ENCODE measurements at regions not wholly inside any gene's neighbourhood (a gene's known extent, or its start where the extent isn't known, plus 50 kb on each side); places are given as distances from the start of the nearest gene placed in this dataset.

GRCh38 chr2:144083211-144083610 lies 436.7 kb downstream of the ZEB2 start:
- peak; percentile 84 for DNase-seq (ENCODE audit: low read depth)

GRCh38 chr2:144082777-144083176 lies 437.1 kb downstream of the ZEB2 start:
- no peak for DNase-seq (ENCODE audit: low read depth)

GRCh38 chr2:144082327-144082726 lies 437.6 kb downstream of the ZEB2 start:
- no peak for DNase-seq (ENCODE audit: low read depth)

- DNase-seq (ENCODE audit: low read depth), result no peak
Observed at GRCh38 chr2:144081272-144081671, 438.6 kb downstream of the ZEB2 start.

- DNase-seq (ENCODE audit: low read depth), result no peak
Observed at GRCh38 chr2:144079803-144080202, 440.1 kb downstream of the ZEB2 start.

GRCh38 chr2:144078802-144079724 lies 440.9 kb downstream of the ZEB2 start:
- no peak for DNase-seq (ENCODE audit: low read depth)

GRCh38 chr2:144078106-144078505 lies 441.8 kb downstream of the ZEB2 start:
- DNase-seq (ENCODE audit: low read depth), result no peak

GRCh38 chr2:144074450-144074849 lies 445.5 kb downstream of the ZEB2 start:
- no peak for DNase-seq (ENCODE audit: low read depth)

GRCh38 chr2:144071461-144071860 lies 448.5 kb downstream of the ZEB2 start:
- no peak for DNase-seq (ENCODE audit: low read depth)

- DNase-seq (ENCODE audit: low read depth), result no peak
Observed at GRCh38 chr2:144067506-144067905, 452.4 kb downstream of the ZEB2 start.

GRCh38 chr2:144063602-144064001 lies 456.3 kb downstream of the ZEB2 start:
- DNase-seq (ENCODE audit: low read depth), result no peak

GRCh38 chr2:144054911-144055310 lies 465.0 kb downstream of the ZEB2 start:
- DNase-seq (ENCODE audit: low read depth), result no peak

- DNase-seq (ENCODE audit: low read depth), result no peak
Observed at GRCh38 chr2:144052083-144052482, 467.8 kb downstream of the ZEB2 start.

GRCh38 chr2:144049137-144049536 lies 470.8 kb downstream of the ZEB2 start:
- no peak for DNase-seq (ENCODE audit: low read depth)

- no peak for DNase-seq (ENCODE audit: low read depth)
Observed at GRCh38 chr2:144048631-144049060, 471.3 kb downstream of the ZEB2 start.

GRCh38 chr2:144042751-144043150 lies 477.2 kb downstream of the ZEB2 start:
- no peak for DNase-seq (ENCODE audit: low read depth)

GRCh38 chr2:144041612-144042011 lies 478.3 kb downstream of the ZEB2 start:
- DNase-seq (ENCODE audit: low read depth), result no peak

GRCh38 chr2:144040834-144041233 lies 479.1 kb downstream of the ZEB2 start:
- DNase-seq (ENCODE audit: low read depth), result no peak

- DNase-seq (ENCODE audit: low read depth), result no peak
Observed at GRCh38 chr2:144032566-144032965, 487.4 kb downstream of the ZEB2 start.

- DNase-seq (ENCODE audit: low read depth), result no peak
Observed at GRCh38 chr2:144030791-144031190, 489.1 kb downstream of the ZEB2 start.

- no peak for DNase-seq (ENCODE audit: low read depth)
Observed at GRCh38 chr2:144027593-144027992, 492.3 kb downstream of the ZEB2 start.

- no peak for DNase-seq (ENCODE audit: low read depth)
Observed at GRCh38 chr2:144026753-144027152, 493.2 kb downstream of the ZEB2 start.

- DNase-seq (ENCODE audit: low read depth), result no peak
Observed at GRCh38 chr2:144020047-144020446, 499.9 kb downstream of the ZEB2 start.
